Suprapubic skin (tissue), 4 donors: ENCODE measurements at regions not wholly inside any gene's neighbourhood (a gene's known extent, or its start where the extent isn't known, plus 50 kb on each side); places are given as distances from the start of the nearest gene placed in this dataset.

ENCODE experiments used
- DNase-seq, 2 donors: peaks; one replicate each; pipeline ENCODE4 v3.0.0-alpha.2; 2019; ENCODE audit warnings: low spot score in 2 of 2
- H3K27ac ChIP-seq: fragments of 200-600 bp; sonication (generic); one replicate; pipeline ENCODE4 v1.5.1; 2019
- H3K27me3 ChIP-seq: fragments of 200-600 bp; sonication (generic); one replicate; pipeline ENCODE4 v1.5.1; 2019
- H3K36me3 ChIP-seq: fragments of 200-600 bp; sonication (generic); one replicate; pipeline ENCODE4 v1.5.1; 2019
- H3K4me1 ChIP-seq: fragments of 200-600 bp; sonication (generic); one replicate; pipeline ENCODE4 v1.5.1; 2019
- H3K4me3 ChIP-seq: fragments of 200-600 bp; sonication (generic); one replicate; pipeline ENCODE4 v1.5.1; 2019; ENCODE audit warnings: mild to moderate bottlenecking
- H3K9me3 ChIP-seq: fragments of 200-600 bp; sonication (generic); one replicate; pipeline ENCODE4 v1.5.1; 2019
- CTCF ChIP-seq, 2 donors: fragments of 200-600 bp in 1 of 2; fragments of 450-650 bp in 1 of 2; sonication (generic) in 1 of 2; IDR thresholded peaks; one replicate each; pipeline ENCODE4 v1.5.1; 2016 to 2019; ENCODE audit warnings: antibody characterized with exemption in 2 of 2, mild to moderate bottlenecking in 1 of 2, moderate library complexity in 1 of 2
- EP300 ChIP-seq: sonication (generic); formaldehyde crosslinking; IDR thresholded peaks from one replicate; pipeline ENCODE4 v1.6.1; 2017; ENCODE audit warnings: antibody characterized with exemption
- POLR2A ChIP-seq, 2 donors: fragments of 450-650 bp; IDR thresholded peaks; one replicate each; pipeline ENCODE4 v1.6.1; 2017; ENCODE audit warnings: antibody characterized with exemption in 2 of 2, mild to moderate bottlenecking in 2 of 2, moderate library complexity in 2 of 2
- POLR2AphosphoS5 ChIP-seq, 3 donors: sonication (generic); formaldehyde crosslinking; IDR thresholded peaks; one replicate each; pipeline ENCODE4 v1.6.1; 2017; ENCODE audit warnings: antibody characterized with exemption in 3 of 3
- WGBS: methylation state at CpG from one replicate; pipeline ENCODE4 v1.1.5; 2018; 5-methylcytosine and 5-hydroxymethylcytosine counted together

GRCh38 chr1:68320349-68320748, 88.0 kb upstream of the WLS start:
- 80% methylated on average over 4 of the region's 4 CpGs for WGBS
- TF ChIP-seq EP300 = no peak
- no peak for TF ChIP-seq CTCF (IDR thresholded peaks at IDR 0.05)
- TF ChIP-seq POLR2AphosphoS5 (IDR thresholded peaks at IDR 0.05) = no peak
- TF ChIP-seq POLR2A (IDR thresholded peaks at IDR 0.05) = no peak
- no peaks in the 10 kb centered on the region for H3K9me3 ChIP-seq
- H3K27me3 ChIP-seq = no peaks in the 10 kb centered on the region
- no peak overlapping the region for H3K4me3 ChIP-seq
- no peak for DNase-seq
- H3K4me1 ChIP-seq = no peaks in the 10 kb centered on the region
- H3K36me3 ChIP-seq = no peaks in the 10 kb centered on the region
- H3K27ac ChIP-seq = no peak overlapping the region

GRCh38 chr1:68319907-68320306, 87.6 kb upstream of the WLS start:
- Histone ChIP-seq H3K27me3 (no peaks in the 10 kb centered on the region), H3K4me3 (no peak overlapping the region), H3K36me3 (no peaks in the 10 kb centered on the region), H3K9me3 (no peaks in the 10 kb centered on the region), H3K4me1 (no peaks in the 10 kb centered on the region), H3K27ac (no peak overlapping the region)
- DNase-seq = no peak
- TF ChIP-seq CTCF (IDR thresholded peaks at IDR 0.05) (no peak), POLR2A (IDR thresholded peaks at IDR 0.05) (no peak), POLR2AphosphoS5 (IDR thresholded peaks at IDR 0.05) (no peak), EP300 (no peak)
- WGBS = 81% methylated on average over 5 of the region's 5 CpGs

GRCh38 chr1:68317543-68317942, 85.2 kb upstream of the WLS start:
- no peak for TF ChIP-seq POLR2AphosphoS5 (IDR thresholded peaks at IDR 0.05)
- no peak for TF ChIP-seq CTCF (IDR thresholded peaks at IDR 0.05)
- TF ChIP-seq POLR2A (IDR thresholded peaks at IDR 0.05) = no peak
- no peak for TF ChIP-seq EP300
- no peak for DNase-seq
- no peak overlapping the region for H3K4me3 ChIP-seq
- no peak overlapping the region for H3K27ac ChIP-seq
- H3K27me3 ChIP-seq = no peaks in the 10 kb centered on the region
- WGBS = 80% methylated on average over 2 of the region's 2 CpGs
- H3K36me3 ChIP-seq = no peaks in the 10 kb centered on the region
- H3K9me3 ChIP-seq = no peaks in the 10 kb centered on the region
- peaks cover 13% of the 10 kb centered on the region for H3K4me1 ChIP-seq

- TF ChIP-seq POLR2A (IDR thresholded peaks at IDR 0.05) (no peak), EP300 (no peak), CTCF (IDR thresholded peaks at IDR 0.05) (no peak)
Measured at GRCh38 chr1:68314151-68314780, 81.9 kb upstream of the WLS start.

GRCh38 chr1:68313735-68314134, 81.4 kb upstream of the WLS start:
- 15% methylated on average over 4 of the region's 4 CpGs for WGBS
- no peak for DNase-seq

More at GRCh38 chr1:68314151-68314780, 81.9 kb upstream of the WLS start:
- no peaks in the 10 kb centered on the region for H3K27me3 ChIP-seq
- H3K4me3 ChIP-seq = no peak overlapping the region
- no peaks in the 10 kb centered on the region for H3K36me3 ChIP-seq
- H3K27ac ChIP-seq = no peak overlapping the region
- H3K4me1 ChIP-seq = peaks cover 13% of the 10 kb centered on the region
- 31% methylated on average over 3 of the region's 3 CpGs for WGBS
- no peaks in the 10 kb centered on the region for H3K9me3 ChIP-seq
- DNase-seq = no peak

More at GRCh38 chr1:68313735-68314134, 81.4 kb upstream of the WLS start:
- H3K27ac ChIP-seq = no peak overlapping the region
- TF ChIP-seq CTCF (IDR thresholded peaks at IDR 0.05) (no peak), POLR2A (IDR thresholded peaks at IDR 0.05) (no peak), EP300 (no peak), POLR2AphosphoS5 (IDR thresholded peaks at IDR 0.05) (no peak)
- H3K27me3 ChIP-seq = no peaks in the 10 kb centered on the region
- no peak overlapping the region for H3K4me3 ChIP-seq
- no peaks in the 10 kb centered on the region for H3K9me3 ChIP-seq
- H3K36me3 ChIP-seq = no peaks in the 10 kb centered on the region
- peaks cover 18% of the 10 kb centered on the region for H3K4me1 ChIP-seq
